Liver (tissue), 8 donors: ENCODE measurements at regions not wholly inside any gene's neighbourhood (a gene's known extent, or its start where the extent isn't known, plus 50 kb on each side); places are given as distances from the start of the nearest gene placed in this dataset.

Experiments used
- DNase-seq: peaks from one replicate; pipeline ENCODE4 v3.0.0-alpha.2; 2017; ENCODE audit warnings: low spot score
- H3K27ac ChIP-seq, 2 donors: one replicate each; pipeline ENCODE4 v1.7.0; 2013; ENCODE audit warnings: inconsistent platforms in 2 of 2, low read length in 2 of 2, control low read depth in 1 of 2, low read depth in 1 of 2, mild to moderate bottlenecking in 1 of 2
- H3K27me3 ChIP-seq, 4 donors: one replicate each; pipeline versions ENCODE4 v1.6.1 to v1.7.0; 2013; ENCODE audit warnings: low read length in 3 of 4, inconsistent platforms in 1 of 4, mild to moderate bottlenecking in 1 of 4, moderate library complexity in 1 of 4; ENCODE audit not compliant: control insufficient read depth in 4 of 4, insufficient read depth in 4 of 4
- H3K36me3 ChIP-seq, 4 donors: one replicate each; pipeline versions ENCODE4 v1.6.1 to v1.7.0; 2013; ENCODE audit warnings: low read length in 3 of 4, mild to moderate bottlenecking in 3 of 4, low read depth in 1 of 4, moderate library complexity in 1 of 4; ENCODE audit not compliant: control insufficient read depth in 4 of 4, insufficient read depth in 3 of 4
- H3K4me1 ChIP-seq, 4 donors: one replicate each; pipeline versions ENCODE4 v1.6.1 to v1.7.0; 2013; ENCODE audit warnings: low read length in 3 of 4, mild to moderate bottlenecking in 3 of 4, moderate library complexity in 1 of 4; ENCODE audit not compliant: control insufficient read depth in 4 of 4, insufficient read depth in 4 of 4
- H3K4me3 ChIP-seq, 3 donors: one replicate each; pipeline versions ENCODE4 v1.6.1 to v1.7.0; 2013; ENCODE audit warnings: low read length in 3 of 3, control low read depth in 1 of 3, low read depth in 1 of 3, mild to moderate bottlenecking in 1 of 3
- H3K9ac ChIP-seq, 2 donors: one replicate each; pipeline ENCODE4 v1.7.0; 2013; ENCODE audit warnings: low read length in 2 of 2, mild to moderate bottlenecking in 2 of 2, moderate library complexity in 2 of 2, control low read depth in 1 of 2, low read depth in 1 of 2
- H3K9me3 ChIP-seq, 4 donors: one replicate each; pipeline versions ENCODE4 v1.6.1 to v1.7.0; 2013; ENCODE audit warnings: low read length in 3 of 4; ENCODE audit not compliant: control insufficient read depth in 4 of 4
- EGR1 ChIP-seq, 2 donors: IDR thresholded peaks; 2 replicates each; pipeline ENCODE4 v1.6.1; 2016 to 2018; ENCODE audit warnings: antibody characterized with exemption in 2 of 2, low read depth in 2 of 2
- FOXA1 ChIP-seq: IDR thresholded peaks from 2 replicates; pipeline ENCODE4 v1.6.1; 2016; ENCODE audit warnings: antibody characterized with exemption
- FOXA2 ChIP-seq: IDR thresholded peaks from 2 replicates; pipeline ENCODE4 v1.6.1; 2016; ENCODE audit warnings: antibody characterized with exemption
- GABPA ChIP-seq, 2 donors: IDR thresholded peaks in 1 of 2; conservative IDR thresholded peaks in 1 of 2; 2 replicates each; pipeline ENCODE4 v1.6.1; 2016; ENCODE audit warnings: antibody characterized with exemption in 2 of 2, mild to moderate bottlenecking in 1 of 2, moderate library complexity in 1 of 2
- HNF4A ChIP-seq, 2 donors: conservative IDR thresholded peaks; 2 replicates each; pipeline ENCODE4 v1.6.1; 2016; ENCODE audit warnings: antibody characterized with exemption in 2 of 2, mild to moderate bottlenecking in 2 of 2
- HNF4G ChIP-seq: IDR thresholded peaks from 2 replicates; pipeline ENCODE4 v1.6.1; 2016; ENCODE audit warnings: antibody characterized with exemption
- JUND ChIP-seq, 2 donors: IDR thresholded peaks; 2 replicates each; pipeline ENCODE4 v1.6.1; 2016; ENCODE audit warnings: antibody characterized with exemption in 2 of 2
- NR2F2 ChIP-seq: IDR thresholded peaks from 2 replicates; pipeline ENCODE4 v1.6.1; 2016; ENCODE audit warnings: antibody characterized with exemption
- RAD21 ChIP-seq, 2 donors: IDR thresholded peaks; 2 replicates each; pipeline ENCODE4 v1.6.1; 2016; ENCODE audit warnings: antibody characterized with exemption in 2 of 2, mild to moderate bottlenecking in 2 of 2
- RXRA ChIP-seq, 2 donors: IDR thresholded peaks; 2 replicates each; pipeline ENCODE4 v1.6.1; 2017 to 2018; ENCODE audit warnings: antibody characterized with exemption in 2 of 2, mild to moderate bottlenecking in 1 of 2
- SP1 ChIP-seq: IDR thresholded peaks from 2 replicates; pipeline ENCODE4 v1.6.1; 2018; ENCODE audit warnings: antibody characterized with exemption, mild to moderate bottlenecking
- TAF1 ChIP-seq: conservative IDR thresholded peaks from 2 replicates; pipeline ENCODE4 v1.6.1; 2016; ENCODE audit warnings: antibody characterized with exemption, mild to moderate bottlenecking
- YY1 ChIP-seq: IDR thresholded peaks from 2 replicates; pipeline ENCODE4 v1.6.1; 2016; ENCODE audit warnings: antibody characterized with exemption, mild to moderate bottlenecking
- WGBS: extraction: QIAGEN DNeasy Blood & Tissue Kit; methylation state at CpG from one replicate; pipeline ENCODE4 v1.1.7; 2013; 5-methylcytosine and 5-hydroxymethylcytosine counted together
- TF ChIP-seq, protein P1 (sequence below): IDR thresholded peaks from 2 replicates; pipeline ENCODE4 v1.6.1; 2016; ENCODE audit warnings: antibody characterized with exemption
- TF ChIP-seq, protein P2 (sequence below): IDR thresholded peaks from 2 replicates; pipeline ENCODE4 v1.6.1; 2016; ENCODE audit warnings: antibody characterized with exemption
- TF ChIP-seq, protein P3 (sequence below): IDR thresholded peaks from 2 replicates; pipeline ENCODE4 v1.6.1; 2016; ENCODE audit warnings: antibody characterized with exemption
- TF ChIP-seq, protein P4 (sequence below): fragments of 150-350 bp; IDR thresholded peaks from 2 replicates; pipeline ENCODE4 v1.5.1; 2017; ENCODE audit warnings: improper control_type of control experiment, low read depth, low read length; ENCODE audit not compliant: missing input control
- donor health status: healthy.
- donor health status: healthy.
- donor health status: healthy.
- donor health status: healthy.
- donor health status: healthy.

DNA sequence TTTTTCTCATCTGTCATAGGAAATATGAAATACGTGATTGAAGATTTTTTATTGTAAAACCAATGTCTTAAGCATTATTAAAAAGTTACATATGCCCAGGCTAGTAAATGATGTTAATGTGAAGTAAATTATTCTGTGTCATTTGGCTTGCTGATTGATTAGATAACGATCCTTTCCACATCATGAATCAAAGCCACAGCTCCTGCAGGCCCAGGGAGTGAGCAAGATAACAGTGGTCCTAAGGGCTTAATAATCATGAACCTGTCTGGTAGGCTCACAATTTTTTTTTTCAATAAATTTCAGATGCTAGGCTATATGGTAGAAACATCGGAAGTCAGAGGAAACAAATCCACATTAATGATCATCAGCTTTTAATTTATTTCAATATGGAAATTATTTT is 269.0 kb upstream of the SLC10A2 start:
- Histone ChIP-seq H3K36me3 (no peaks in the 10 kb centered on the region), H3K27ac (no peak overlapping the region), H3K27me3 (no peaks in the 10 kb centered on the region), H3K9ac (no peak overlapping the region), H3K4me1 (no peaks in the 10 kb centered on the region), H3K4me3 (no peak overlapping the region), H3K9me3 (no peaks in the 10 kb centered on the region)
- 65% methylated on average over 3 of the region's 3 CpGs for WGBS
- DNase-seq: no peak
- TF ChIP-seq, protein P1, sequence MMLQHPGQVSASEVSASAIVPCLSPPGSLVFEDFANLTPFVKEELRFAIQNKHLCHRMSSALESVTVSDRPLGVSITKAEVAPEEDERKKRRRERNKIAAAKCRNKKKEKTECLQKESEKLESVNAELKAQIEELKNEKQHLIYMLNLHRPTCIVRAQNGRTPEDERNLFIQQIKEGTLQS: no peak
- TF ChIP-seq, protein P2, sequence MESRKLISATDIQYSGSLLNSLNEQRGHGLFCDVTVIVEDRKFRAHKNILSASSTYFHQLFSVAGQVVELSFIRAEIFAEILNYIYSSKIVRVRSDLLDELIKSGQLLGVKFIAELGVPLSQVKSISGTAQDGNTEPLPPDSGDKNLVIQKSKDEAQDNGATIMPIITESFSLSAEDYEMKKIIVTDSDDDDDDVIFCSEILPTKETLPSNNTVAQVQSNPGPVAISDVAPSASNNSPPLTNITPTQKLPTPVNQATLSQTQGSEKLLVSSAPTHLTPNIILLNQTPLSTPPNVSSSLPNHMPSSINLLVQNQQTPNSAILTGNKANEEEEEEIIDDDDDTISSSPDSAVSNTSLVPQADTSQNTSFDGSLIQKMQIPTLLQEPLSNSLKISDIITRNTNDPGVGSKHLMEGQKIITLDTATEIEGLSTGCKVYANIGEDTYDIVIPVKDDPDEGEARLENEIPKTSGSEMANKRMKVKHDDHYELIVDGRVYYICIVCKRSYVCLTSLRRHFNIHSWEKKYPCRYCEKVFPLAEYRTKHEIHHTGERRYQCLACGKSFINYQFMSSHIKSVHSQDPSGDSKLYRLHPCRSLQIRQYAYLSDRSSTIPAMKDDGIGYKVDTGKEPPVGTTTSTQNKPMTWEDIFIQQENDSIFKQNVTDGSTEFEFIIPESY: no peak
- TF ChIP-seq RAD21 (IDR thresholded peaks at IDR 0.05): no peak
- no peak for TF ChIP-seq YY1
- no peak for TF ChIP-seq FOXA2
- no peak for TF ChIP-seq JUND (IDR thresholded peaks at IDR 0.05)
- TF ChIP-seq HNF4A (conservative IDR thresholded peaks at IDR 0.05): no peak

DNA sequence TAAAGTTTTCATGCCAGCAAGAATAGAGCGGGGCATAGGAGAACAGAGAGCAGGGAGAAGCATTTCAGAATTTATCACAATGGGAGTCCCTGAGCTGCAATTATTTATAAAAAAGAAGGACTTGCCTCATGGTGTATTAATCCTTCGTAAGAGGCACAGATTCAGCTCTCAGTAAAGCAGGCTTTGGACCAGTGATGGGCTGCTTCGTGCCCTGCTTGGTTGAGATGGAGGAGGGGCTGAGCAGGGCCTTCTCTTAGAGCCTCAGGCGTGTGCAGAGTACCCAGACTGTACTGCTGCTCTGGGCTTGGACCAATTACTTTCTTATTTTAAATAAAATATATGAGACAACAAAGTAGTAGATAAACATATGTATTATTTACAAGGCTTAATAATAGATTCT is 265.7 kb upstream of the SLC10A2 start:
- TF ChIP-seq, protein P3, sequence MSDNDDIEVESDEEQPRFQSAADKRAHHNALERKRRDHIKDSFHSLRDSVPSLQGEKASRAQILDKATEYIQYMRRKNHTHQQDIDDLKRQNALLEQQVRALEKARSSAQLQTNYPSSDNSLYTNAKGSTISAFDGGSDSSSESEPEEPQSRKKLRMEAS: no peak
- TF ChIP-seq TAF1: no peak
- TF ChIP-seq, protein P1: no peak
- TF ChIP-seq, protein P2: no peak
- TF ChIP-seq, protein P4, sequence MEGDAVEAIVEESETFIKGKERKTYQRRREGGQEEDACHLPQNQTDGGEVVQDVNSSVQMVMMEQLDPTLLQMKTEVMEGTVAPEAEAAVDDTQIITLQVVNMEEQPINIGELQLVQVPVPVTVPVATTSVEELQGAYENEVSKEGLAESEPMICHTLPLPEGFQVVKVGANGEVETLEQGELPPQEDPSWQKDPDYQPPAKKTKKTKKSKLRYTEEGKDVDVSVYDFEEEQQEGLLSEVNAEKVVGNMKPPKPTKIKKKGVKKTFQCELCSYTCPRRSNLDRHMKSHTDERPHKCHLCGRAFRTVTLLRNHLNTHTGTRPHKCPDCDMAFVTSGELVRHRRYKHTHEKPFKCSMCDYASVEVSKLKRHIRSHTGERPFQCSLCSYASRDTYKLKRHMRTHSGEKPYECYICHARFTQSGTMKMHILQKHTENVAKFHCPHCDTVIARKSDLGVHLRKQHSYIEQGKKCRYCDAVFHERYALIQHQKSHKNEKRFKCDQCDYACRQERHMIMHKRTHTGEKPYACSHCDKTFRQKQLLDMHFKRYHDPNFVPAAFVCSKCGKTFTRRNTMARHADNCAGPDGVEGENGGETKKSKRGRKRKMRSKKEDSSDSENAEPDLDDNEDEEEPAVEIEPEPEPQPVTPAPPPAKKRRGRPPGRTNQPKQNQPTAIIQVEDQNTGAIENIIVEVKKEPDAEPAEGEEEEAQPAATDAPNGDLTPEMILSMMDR: no peak
- TF ChIP-seq RAD21 (IDR thresholded peaks at IDR 0.05): no peak
- no peak for TF ChIP-seq RXRA (IDR thresholded peaks at IDR 0.05)
- no peak for TF ChIP-seq HNF4G
- no peak for TF ChIP-seq NR2F2
- TF ChIP-seq EGR1 (IDR thresholded peaks at IDR 0.05; ENCODE audit: low read depth in 2 of 2): no peak
- no peak for TF ChIP-seq HNF4A (conservative IDR thresholded peaks at IDR 0.05)
- TF ChIP-seq SP1: no peak
- no peak for TF ChIP-seq JUND (IDR thresholded peaks at IDR 0.05)
- no peak for TF ChIP-seq FOXA1
- no peak for TF ChIP-seq YY1
- no peak for TF ChIP-seq GABPA (IDR thresholded peaks at IDR 0.05 in 1 of 2, conservative IDR thresholded peaks at IDR 0.05 in 1 of 2)
- no peak for TF ChIP-seq FOXA2
- DNase-seq: no peak
- Histone ChIP-seq H3K9me3 (no peaks in the 10 kb centered on the region), H3K4me3 (no peak overlapping the region), H3K36me3 (no peaks in the 10 kb centered on the region), H3K9ac (no peak overlapping the region), H3K27me3 (no peaks in the 10 kb centered on the region), H3K4me1 (no peaks in the 10 kb centered on the region), H3K27ac (no peak overlapping the region)
- 80% methylated on average over 4 of the region's 4 CpGs for WGBS
